HG02588 (cell line): ENCODE measurements at regions not wholly inside any gene's neighbourhood (a gene's known extent, or its start where the extent isn't known, plus 50 kb on each side); places are given as distances from the start of the nearest gene placed in this dataset.

Experiments used
- ATAC-seq: cut with Tn5 transposase; IDR thresholded peaks from one replicate; pipeline ENCODE4 v1.9.1; 2021; ENCODE audit warnings: mild to moderate bottlenecking, moderate library complexity; ENCODE audit not compliant: unreplicated experiment

DNA sequence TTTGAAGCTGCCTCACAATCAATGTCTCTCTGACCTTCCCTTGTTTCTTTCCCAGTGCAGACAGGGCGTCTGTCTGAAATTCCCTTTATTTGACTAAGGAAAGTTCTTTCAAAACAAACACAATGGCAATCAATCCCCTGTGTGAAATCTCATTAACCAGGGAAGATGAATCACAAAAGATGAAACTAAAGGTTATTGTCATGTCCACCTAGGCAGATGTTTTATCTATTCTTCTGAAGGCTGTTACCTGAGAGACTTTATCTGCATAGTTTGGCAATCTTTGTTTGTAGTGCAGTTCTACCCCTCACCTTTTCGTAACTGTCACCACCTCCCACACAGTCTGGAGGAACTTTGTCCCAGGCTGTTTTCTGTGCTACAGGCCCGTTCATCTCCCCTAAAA lies 217.5 kb upstream of the RIOK2 start:
- no peak for ATAC-seq

DNA sequence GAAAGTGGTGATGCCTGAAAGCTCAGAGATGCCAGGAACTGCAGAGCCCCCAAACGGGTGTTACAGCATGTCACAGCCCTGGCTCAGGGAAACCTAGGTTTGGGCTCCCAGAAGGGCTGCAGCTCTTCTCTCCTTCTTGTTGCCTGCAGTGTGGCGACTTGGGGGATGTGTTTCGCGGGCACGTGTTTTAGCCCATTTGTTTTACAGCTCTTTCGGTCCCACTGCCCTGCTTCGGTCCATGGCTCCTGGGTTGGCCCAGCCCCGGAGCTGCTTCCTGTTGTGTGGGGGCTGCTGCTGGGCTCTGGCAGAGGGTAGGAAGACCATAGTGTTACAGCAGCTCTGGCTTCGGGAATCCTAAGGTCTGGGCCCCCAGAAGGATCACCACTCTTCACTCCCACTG lies 222.9 kb upstream of the RIOK2 start:
- no peak for ATAC-seq

DNA sequence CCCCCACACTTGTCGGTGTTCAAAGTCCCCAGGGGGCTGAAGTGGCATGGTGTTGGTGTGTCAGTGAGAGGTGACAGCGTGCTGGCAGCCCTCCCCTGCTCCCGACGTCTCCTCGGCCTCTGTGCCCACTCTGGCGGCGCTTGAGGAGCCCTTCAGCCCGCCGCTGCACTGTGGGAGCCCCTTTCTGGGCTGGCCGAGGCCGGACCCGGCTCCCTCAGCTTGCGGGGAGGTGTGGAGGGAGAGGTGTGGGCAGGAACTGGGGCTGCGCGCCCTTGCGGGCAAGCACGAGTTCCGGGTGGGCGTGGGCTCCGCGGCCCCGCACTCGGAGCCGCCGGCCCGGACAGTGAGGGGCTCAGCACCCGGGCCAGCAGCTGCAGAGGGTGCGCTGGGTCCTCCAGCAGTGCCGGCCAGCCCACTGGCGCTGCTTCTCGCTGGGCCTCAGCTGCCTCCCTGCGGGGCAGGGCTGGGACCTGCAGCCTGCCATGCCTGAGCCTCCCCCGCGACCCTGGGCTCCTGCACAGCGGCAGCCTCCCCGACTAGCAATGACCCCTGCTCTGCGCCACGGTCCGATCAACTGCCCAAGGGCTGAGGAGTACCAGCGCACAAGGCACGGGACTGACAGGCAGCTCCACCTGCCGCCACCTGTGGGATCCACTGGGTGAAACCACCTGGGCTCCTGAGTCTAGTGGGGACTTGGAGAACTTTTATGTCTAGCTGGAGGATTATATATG lies 224.1 kb upstream of the RIOK2 start:
- no peak for ATAC-seq

DNA sequence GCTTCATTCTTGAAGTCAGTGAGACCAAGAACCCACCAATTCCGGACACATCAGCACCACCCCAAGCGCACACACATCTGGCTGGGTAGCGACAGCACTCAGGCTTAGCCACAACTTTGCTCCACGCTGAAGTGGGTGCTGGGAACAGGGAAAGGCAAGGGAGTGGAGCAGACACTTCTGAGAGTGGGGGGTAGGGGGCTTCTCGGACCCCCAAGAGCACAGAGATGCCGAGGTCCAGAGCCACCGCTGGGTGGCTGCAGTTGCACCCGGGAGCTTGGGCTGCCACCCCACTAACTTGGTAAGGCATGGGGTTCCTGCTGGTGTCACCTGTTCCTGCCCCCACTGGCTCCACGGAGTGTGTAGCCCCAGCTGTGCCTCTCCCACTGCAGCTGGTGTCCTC lies 225.3 kb upstream of the RIOK2 start:
- no peak for ATAC-seq

DNA sequence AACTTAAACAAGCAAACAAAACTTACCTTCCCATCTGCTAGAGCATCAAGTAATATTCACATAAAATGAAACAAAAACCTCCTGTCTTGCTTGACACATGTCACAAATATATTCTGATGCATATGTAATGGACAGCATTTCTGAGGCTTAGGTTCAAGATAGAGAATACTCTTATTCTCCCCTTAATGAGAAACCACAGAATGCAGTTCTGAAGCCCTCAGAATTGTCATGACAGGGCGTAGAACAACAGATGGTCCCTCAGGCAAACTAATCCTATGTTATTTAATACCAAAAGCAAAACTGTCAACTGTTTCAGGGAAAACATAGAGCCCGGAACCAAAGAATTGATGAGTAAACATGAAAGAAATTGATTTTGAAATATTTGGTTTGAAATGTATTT lies 229.9 kb upstream of the RIOK2 start:
- ATAC-seq, result no peak

DNA sequence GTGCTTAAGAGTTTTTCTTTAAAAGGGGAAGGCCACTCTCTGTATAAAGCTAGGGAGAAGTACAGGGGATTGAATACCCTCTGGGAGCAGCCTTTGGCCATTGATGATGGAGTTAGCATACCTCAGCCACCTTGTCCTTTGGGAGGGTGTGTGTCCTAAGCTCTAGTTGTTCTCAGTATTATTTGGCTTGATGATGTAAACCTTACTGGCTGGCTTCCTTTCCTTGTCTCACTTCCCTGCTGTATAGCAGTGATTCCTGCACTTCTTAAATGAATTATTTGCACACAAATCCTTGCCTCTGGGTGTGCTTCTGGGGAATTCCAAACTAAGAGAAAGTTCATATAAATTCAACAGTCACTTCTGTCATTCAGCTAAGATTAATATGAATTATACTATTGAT lies 234.9 kb upstream of the RIOK2 start:
- no peak for ATAC-seq

DNA sequence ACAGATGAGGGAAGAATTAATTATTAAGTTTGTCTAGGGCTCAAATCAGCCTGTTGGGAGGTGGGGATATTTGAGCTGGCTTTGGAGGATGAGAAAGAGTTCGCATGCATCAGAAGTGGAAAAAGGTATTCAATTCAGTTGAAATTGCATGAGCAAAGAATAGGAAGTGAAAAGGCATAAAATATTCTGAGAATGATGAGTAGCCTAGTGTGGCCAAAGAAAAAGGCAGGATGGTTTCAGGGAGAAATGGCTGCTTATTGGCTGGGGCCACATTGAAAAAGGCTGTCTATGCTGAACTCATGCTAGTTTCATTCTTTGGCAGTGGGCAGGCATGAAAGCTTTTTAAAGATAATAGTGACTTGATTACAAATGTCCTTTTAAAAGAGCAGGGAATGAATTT lies 235.4 kb upstream of the RIOK2 start:
- no peak for ATAC-seq

DNA sequence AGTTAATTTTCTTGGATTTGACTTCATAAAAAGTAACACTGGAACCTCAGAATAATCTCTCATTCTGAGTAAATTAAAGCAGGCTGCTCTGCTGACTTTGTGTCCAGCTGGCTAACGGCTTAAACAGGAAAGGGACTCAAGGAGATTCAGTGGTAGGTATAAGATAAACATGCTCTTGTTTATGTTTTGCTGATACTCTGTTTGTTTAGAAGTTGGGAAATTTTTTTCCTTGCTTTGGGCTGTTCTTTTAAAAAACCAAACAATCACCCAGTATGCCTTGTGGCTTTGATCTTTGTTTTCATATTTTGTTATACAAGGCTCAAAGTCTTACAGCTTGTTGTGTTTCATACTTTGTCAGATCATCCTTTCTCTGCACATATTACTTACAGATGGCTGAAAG lies 237.6 kb upstream of the RIOK2 start:
- ATAC-seq, result no peak

DNA sequence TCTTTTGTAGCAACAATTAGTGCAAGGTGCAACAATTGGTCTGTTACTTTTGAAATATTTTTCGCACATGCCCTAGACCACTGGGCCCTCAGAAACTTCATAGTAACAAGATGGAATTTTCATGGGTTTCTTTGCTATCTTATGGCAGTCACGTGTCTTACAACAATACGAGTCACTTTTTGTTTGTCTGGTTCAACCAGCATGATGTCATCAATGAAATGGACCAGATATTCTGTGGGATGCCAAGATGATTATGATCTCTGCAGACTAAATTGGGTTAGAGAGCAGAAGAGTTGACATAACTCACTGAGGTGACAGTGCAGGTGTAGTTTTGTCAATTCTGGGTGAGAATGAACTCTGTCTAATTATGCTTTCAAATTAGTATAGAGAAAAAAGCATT lies 239.6 kb upstream of the RIOK2 start:
- ATAC-seq, result no peak

DNA sequence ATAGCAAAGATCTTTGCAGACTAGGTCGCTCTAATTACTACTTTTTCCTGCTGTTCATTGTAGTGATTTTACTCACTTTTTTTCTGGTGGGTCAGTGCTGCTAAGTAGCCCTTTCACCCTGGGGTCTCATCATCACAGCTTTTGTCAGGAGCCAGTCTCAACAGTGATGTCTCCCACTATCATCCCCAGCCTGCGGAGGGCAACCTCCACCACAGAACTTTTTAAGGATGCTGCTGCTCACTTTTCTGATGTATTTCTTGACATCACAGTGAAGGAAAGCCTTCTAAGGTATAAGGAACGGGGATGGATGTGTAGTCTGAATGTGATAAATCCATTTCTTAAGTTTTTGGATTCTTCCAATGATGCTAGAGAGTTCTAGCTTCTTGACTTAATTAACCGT lies 242.5 kb upstream of the RIOK2 start:
- ATAC-seq, result no peak

DNA sequence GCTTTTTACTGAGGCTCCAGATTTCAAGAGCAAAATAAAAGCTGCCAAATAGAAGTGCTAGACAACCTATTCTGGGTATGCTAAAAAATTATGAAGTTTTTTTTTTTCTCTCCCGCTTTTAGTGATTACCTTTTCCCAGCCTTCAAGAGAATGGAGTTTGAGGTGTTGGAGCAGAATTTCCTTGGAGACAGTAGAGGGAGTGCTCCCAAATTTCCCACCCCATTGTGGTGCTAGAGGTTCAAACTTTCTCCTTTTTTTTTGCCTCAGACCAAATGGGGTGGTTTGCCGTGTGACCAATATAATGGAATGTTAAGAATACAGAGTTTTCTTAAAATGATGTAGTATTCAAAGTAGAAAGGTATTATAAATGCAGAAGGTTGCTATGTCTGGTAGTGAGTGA lies 244.2 kb upstream of the RIOK2 start:
- ATAC-seq, result no peak

DNA sequence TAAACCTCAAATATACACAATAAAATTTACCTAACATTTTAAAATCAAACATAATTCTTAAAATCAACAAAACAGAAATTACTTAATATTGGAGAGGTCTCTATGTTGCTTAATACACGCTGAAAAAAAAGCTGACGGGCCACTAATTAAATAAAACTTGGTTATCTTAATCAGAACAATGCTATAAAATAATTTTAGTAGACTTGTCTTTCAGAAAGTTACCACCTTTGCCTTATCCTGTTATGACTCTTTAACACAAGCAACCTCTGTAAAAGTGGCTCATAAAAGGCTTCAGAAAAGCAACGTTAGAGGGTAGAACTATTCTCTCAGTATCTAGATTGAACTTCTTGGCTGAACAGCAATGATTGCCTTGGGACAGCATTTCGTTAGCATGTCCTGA lies 251.0 kb upstream of the RIOK2 start:
- ATAC-seq, result no peak

DNA sequence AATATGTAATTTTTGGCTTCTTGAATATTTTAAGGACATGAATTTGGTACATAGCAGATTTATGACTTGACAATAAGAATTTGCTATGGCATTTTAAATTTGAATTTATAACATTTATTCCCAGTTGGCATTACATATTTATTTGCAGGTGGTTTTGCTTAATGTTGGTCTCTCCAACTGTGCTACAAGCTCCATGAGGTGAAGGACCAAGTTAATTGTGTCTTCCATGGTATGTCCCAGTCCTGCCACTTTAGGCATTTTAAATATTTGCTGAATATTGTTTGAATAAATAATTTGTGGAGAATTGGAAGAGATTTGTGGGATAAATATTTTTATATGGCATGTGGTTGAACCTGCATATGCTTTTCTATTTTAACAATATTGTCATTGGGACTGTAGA lies 253.4 kb upstream of the RIOK2 start:
- no peak for ATAC-seq

DNA sequence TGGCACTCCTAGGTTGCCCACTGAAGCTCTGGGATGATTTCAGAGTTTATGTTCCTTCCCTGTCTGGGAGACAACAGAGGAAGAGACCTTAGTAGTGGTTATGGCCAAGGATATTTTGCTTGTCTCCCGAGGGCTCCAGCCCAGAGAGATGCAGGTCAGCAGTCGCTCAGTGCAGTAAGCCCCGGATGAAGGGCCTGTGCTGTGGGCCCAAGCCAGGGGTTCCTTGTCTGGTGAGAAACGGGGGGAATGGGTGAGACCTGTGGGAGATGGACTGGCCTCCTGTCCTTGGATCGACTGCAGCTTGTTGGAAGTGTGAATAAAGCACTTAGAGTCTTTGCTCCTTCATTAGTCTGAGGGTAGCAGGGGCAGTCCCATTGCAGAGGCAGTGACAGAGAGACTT lies 260.7 kb upstream of the RIOK2 start:
- ATAC-seq, result no peak

DNA sequence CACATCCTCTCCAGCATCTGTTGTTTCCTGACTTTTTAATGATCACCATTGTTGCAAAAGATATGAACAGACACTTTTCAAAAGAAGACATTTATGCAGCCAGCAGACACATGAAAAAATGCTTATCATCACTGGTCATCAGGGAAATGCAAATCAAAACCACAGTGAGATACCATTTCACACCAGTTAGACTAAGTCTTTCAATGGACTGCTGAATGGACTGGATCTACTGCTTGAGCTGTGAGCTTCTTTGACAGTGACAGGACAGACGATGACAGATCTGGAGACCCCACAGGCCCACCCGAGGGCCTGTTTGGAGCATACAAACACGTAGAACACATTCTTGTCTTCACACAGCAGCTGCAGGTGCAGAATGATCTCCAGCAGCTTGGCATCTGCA lies 266.1 kb upstream of the RIOK2 start:
- ATAC-seq, result no peak

DNA sequence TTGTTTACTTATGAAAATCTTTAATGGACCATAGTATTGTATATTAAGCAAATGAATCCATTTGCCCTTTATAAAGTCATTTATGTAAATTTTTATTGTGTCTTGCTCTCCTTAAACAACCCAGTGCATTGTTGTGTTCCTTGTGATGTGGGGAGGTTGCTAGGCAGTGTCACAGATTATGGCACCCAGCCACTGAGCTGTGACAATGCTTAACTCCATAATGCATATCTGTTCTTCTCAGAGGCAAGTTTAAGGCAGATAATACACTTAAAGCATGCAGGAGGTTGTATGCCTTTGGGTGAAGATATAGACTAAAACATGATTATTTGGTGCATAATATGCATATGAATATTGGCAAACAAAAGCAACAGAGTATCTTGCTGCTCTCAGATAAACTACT lies 269.6 kb upstream of the RIOK2 start:
- ATAC-seq, result no peak

DNA sequence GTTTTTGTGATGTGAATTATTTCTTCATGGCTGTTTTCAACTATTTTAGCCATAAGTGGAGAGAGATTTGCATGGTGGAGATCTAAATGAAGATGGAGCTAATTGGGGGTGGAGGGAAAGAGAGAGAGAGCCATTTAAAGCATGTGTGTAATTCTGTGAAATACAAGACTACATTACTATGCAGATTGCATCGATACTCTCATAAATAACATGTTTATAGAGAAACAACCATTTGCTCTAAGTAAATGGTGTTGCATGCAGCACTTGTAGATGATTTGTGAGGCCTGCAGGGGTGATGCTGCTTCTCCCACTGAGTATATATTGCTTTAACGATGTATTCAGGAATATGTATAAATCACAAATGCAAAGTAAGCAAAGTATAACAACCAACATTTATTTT lies 270.2 kb upstream of the RIOK2 start:
- ATAC-seq, result no peak

DNA sequence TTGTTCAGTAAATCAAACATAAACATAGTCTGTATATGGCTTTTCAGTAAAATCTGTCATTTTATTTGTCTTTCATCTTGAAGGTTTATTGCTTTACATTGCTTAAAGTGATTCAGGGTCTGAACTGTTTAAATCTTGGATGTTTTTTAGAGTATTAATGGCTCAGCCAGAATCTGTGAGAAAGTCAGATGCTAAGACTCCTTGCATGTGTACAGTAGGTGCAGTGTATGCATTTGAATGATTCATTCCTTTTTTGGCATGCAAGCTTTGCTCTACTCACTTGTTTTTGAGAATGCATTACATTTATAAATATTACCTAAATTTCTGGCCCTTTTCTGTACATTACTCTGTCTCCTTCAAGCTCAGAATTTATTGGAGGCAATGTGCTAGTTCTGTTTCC lies 271.0 kb upstream of the RIOK2 start:
- ATAC-seq, result no peak

DNA sequence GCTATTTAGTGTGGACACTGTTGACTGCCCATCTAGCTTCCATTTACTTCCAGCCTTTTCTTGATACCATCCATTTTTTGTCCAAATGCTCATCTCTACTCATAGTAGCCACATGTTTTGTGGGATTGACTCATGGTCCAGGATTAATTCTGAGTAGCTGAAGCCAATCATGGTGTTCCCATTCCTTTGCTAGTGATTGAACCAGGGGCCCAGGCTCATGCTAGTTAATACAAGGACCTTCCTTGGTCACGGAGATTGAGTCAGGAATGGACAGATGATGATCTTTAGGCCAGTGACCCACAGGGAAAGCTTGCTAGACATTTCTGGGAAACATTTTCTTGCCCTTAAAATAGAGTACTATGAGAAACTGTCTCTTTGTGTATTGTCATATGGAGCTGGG lies 272.9 kb upstream of the RIOK2 start:
- ATAC-seq, result no peak

DNA sequence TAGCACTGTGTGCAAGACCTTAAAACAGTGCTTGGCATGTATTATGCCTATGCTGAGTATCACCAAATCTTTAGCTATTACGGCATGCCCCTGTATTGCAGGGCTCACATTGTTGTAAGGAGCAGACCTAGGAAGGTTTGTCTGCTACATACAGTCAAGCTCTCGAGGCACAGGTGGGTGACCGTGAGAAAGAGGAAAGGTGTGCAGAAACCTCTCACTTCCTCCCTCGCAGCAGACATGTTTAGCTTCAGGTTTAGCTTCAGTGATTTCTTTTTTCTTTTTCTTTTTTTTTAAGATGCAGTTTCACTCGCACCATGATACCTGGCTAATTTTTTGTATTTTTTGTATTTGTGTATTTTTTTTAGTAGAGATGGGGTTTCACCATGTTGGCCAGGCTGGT lies 275.8 kb upstream of the RIOK2 start:
- ATAC-seq, result no peak

DNA sequence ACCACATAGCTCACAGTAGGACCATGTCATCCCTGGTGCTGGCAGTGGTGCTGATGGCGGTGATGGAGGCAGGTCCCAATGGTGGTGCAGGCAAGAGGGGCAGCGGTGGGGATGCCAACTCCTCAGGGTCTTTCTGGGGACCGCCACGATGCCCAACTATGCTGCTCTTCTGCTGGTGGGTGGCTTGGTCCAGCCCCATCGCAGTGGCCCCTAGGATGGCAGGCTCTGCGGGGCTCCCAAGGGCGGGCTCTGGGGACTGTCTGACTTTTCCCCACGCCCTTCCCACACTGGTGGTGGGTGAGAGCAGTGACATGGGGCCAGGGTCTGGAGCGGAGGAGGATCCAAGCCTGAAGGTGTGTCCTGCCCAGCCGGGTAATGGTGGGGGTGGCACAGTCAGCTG lies 288.9 kb upstream of the RIOK2 start:
- no peak for ATAC-seq

DNA sequence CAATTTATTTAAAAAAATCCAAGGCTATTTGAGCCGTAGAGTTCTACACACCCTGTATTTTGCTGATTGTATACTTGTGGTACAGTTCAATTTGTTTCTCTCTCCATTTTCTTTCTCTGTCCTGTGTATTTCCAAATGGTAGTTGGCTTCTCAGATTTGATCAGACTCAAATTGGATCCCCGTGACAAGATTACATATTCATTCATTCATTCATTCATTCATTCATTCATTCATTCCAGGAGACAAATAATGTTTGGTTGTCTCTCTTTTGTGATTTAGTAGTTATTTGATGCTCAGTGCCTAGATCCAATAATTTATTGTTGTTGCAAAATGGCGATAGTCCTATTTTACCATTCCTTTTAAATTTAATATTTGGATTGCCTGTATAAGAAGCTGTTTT lies 292.8 kb upstream of the RIOK2 start:
- no peak for ATAC-seq

DNA sequence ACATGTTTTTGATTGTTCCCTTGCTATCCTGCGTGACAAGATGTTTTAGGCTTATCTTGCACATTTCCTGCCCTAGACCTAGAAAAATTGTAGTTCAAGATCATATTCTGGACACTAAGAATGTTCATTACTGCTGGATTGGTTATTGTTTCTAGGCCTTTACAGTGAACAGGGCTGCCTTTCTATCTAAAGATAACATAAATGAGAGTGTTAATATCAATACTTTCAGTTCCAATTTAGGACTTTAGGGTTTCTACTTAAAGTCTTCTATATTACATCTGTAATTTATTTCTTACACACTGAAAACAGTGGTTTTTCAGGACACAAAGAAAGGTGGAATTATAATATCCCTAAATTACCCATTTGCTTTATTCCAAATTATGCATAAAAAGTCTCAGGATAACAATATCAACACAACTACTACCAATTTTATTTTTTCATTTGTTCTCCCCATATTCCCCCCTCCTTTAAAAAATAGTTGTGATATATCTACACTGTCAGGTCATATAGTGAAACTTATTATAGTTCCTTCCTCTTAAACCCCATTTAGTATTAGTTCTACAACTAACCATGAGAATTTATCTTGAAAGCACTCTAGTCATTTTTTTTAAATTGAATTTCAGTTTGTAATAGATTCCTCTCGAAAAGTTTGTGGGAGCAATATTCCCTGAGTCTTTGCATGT lies 293.9 kb upstream of the RIOK2 start:
- no peak for ATAC-seq
